Adipocyte (in vitro differentiated cells): ENCODE measurements at regions not wholly inside any gene's neighbourhood (a gene's known extent, or its start where the extent isn't known, plus 50 kb on each side); places are given as distances from the start of the nearest gene placed in this dataset.
"Not testable (repeated sequence)": the region's sequence is repeated elsewhere in the genome, so short reads cannot be mapped to it uniquely, and the experiment has no call there.

ENCODE experiments used
- DNase-seq: peaks from one replicate; pipeline ENCODE4 v3.0.0-alpha.2; 2015; ENCODE audit warnings: low read depth
- H3K27me3 ChIP-seq: replicated peaks from 2 replicates; pipeline ENCODE4 v1.7.0; 2013; ENCODE audit warnings: mild to moderate bottlenecking, low read length, moderate library complexity; ENCODE audit not compliant: control insufficient read depth, insufficient read depth
- H3K36me3 ChIP-seq: 2 replicates; pipeline ENCODE4 v1.7.0; 2013; ENCODE audit warnings: low read length, mild to moderate bottlenecking, moderate library complexity; ENCODE audit not compliant: control insufficient read depth, insufficient read depth, severe bottlenecking
- H3K4me1 ChIP-seq: 2 replicates; pipeline ENCODE4 v1.7.0; 2013; ENCODE audit warnings: mild to moderate bottlenecking, low read length, moderate library complexity; ENCODE audit not compliant: control insufficient read depth, insufficient read depth
- H3K4me3 ChIP-seq: 2 replicates; pipeline ENCODE4 v1.7.0; 2013; ENCODE audit warnings: mild to moderate bottlenecking, low read length, moderate library complexity
- H3K9ac ChIP-seq: 2 replicates; pipeline ENCODE4 v1.7.0; 2013; ENCODE audit warnings: mild to moderate bottlenecking, low read length, moderate library complexity
- H3K9me3 ChIP-seq: 2 replicates; pipeline ENCODE4 v1.7.0; 2013; ENCODE audit warnings: mild to moderate bottlenecking, low read length, moderate library complexity; ENCODE audit not compliant: control insufficient read depth

DNA sequence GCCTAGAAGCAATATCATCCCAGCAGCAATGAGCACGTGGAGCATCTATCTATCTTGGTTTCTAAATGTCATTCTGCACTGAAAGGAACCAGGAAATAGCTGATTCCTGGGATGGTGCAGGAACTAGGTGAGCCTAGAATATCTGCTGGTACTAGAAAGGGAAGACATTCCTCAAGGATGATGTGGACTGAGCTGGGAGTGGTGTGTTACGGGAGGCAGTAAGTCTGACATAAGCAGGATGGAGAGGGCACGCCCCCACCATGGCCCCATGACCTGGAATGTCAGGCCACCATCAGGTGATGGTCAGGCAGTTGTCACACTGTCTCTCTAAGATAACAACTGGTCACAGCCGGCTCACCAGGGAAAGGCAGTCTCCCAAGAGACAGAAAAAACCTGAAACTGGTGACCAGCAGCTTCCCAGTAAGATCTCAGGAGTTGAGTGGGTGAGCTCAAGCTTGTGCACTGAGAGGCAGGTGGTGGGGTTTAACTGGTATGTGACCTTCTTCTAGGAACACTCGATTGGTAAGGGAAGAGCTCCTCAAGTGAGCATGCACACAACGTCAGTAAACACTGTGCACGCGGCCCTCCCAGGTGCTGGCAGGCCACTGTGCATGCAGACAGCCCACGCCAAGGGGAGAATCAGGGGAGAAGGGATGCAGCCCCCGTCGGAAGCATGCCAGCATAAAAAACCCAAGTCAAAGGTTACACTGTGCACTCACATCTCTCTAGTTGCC is 148.7 kb downstream of the ADSS2 start:
- no peak for DNase-seq
- Histone ChIP-seq H3K4me1 (peaks cover 3% of the 10 kb centered on the region), H3K9me3 (no peaks in the 10 kb centered on the region), H3K27me3 (no peaks in the 10 kb centered on the region), H3K36me3 (no peaks in the 10 kb centered on the region), H3K4me3 (no peak overlapping the region), H3K9ac (no peak overlapping the region)

DNA sequence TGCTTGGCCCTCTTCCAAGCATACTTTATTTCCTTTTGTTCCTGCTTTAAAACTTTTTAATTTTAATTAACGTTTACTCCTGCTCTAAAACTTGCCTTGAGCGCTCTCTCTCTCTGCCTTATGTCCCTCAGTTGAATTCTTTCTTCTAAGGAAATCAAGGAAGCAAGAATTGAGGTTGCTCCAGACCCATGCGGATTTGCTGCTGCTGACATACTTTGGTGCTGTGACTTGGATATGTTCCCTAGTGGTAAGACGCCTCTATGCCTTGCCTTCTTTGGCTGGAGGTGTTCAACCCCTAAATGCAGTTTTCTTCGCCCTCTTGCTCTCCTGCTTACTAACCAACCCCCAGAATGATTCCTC is 148.1 kb downstream of the ADSS2 start:
- Histone ChIP-seq H3K36me3 (no peaks in the 10 kb centered on the region), H3K27me3 (no peaks in the 10 kb centered on the region), H3K9ac (no peak overlapping the region), H3K9me3 (no peaks in the 10 kb centered on the region), H3K4me1 (peaks cover 3% of the 10 kb centered on the region), H3K4me3 (no peak overlapping the region)
- no peak for DNase-seq

DNA sequence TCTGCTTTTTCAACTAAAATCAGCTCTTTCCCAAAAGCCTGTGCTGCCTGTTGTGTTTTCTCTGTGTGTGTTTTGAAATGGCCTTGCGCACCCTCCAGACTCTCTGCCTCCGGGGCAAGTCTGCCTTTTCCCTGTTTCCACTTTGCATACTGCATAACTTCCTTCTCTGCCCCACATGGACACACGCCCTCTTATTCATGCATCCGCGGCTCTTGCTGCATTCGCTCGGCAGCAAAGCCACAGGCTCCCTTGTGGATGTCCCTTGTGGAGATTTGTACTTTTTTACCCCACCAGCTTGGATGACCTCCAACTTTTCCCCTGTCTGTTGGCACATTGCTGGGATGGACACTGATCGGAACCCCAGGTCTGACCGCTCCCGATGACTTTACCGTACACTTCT is 147.6 kb downstream of the ADSS2 start:
- H3K4me1 ChIP-seq, result peaks cover 2% of the 10 kb centered on the region
- no peaks in the 10 kb centered on the region for H3K27me3 ChIP-seq
- H3K36me3 ChIP-seq, result no peaks in the 10 kb centered on the region
- DNase-seq, result peak; percentile 57
- no peaks in the 10 kb centered on the region for H3K9me3 ChIP-seq
- no peak overlapping the region for H3K4me3 ChIP-seq
- H3K9ac ChIP-seq, result no peak overlapping the region

DNA sequence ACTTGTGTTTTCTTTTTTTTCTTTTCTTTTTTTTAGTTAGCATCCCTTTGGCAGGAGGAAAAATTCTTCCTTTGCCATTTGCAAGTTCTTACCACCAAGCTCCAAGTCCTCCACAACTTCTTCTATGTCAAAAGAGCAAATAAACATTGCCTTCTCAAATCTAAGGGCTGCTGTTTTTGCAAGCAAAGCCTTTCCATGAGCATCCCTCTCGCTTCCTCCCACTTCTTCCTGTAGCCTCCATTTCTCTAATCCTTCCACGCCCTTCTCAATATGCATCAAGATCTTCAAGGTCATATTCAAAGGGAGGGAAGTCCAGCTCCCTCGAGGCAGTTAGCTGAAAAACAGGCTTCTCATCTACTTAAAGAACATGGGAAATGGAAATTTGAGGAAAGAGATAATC is 147.1 kb downstream of the ADSS2 start:
- Histone ChIP-seq H3K36me3 (no peaks in the 10 kb centered on the region), H3K27me3 (no peaks in the 10 kb centered on the region), H3K9me3 (no peaks in the 10 kb centered on the region), H3K4me1 (no peaks in the 10 kb centered on the region), H3K4me3 (no peak overlapping the region), H3K9ac (no peak overlapping the region)
- no peak for DNase-seq

GRCh38 chr1:244305776-244306341 is 145.8 kb downstream of the ADSS2 start:
- H3K4me3 ChIP-seq, result no peak overlapping the region
- H3K9me3 ChIP-seq, result no peaks in the 10 kb centered on the region
- H3K9ac ChIP-seq, result no peak overlapping the region
- no peaks in the 10 kb centered on the region for H3K36me3 ChIP-seq
- no peaks in the 10 kb centered on the region for H3K27me3 ChIP-seq
- no peak for DNase-seq
- H3K4me1 ChIP-seq, result no peaks in the 10 kb centered on the region

- Histone ChIP-seq H3K9ac (no peak overlapping the region), H3K27me3 (no peaks in the 10 kb centered on the region), H3K4me1 (no peaks in the 10 kb centered on the region), H3K9me3 (no peaks in the 10 kb centered on the region), H3K36me3 (no peaks in the 10 kb centered on the region), H3K4me3 (no peak overlapping the region)
- DNase-seq, result no peak
Measured at GRCh38 chr1:244306544-244306943, 145.2 kb downstream of the ADSS2 start.

DNA sequence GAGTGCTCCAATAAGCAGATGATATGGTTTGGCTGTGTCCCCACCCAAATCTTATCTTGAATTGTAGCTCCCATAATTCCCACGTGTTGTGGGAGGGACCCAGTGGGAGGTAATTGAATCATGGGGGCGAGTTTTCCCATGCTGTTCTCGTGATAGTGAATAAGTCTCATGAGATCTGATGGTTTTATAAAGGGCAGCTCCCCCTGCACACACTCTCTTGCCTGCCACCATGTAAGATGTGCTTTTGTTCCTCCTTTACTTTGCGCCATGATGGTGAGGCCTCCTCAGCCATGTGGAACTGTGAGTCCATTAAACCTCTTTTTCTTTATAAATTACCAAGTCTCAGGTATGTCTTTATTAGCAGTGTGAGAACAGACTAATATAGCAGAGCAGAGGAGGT is 142.5 kb downstream of the ADSS2 start:
- not testable (repeated sequence) for DNase-seq, H3K4me3 ChIP-seq, H3K9ac ChIP-seq, H3K9me3 ChIP-seq, H3K36me3 ChIP-seq, H3K27me3 ChIP-seq, H3K4me1 ChIP-seq

GRCh38 chr1:244311784-244312532 is 139.8 kb downstream of the ADSS2 start:
- Histone ChIP-seq H3K4me1 (peaks cover 10% of the 10 kb centered on the region), H3K9ac (peak overlapping the region; percentile 1), H3K4me3 (no peak overlapping the region), H3K9me3 (no peaks in the 10 kb centered on the region), H3K27me3 (no peaks in the 10 kb centered on the region), H3K36me3 (no peaks in the 10 kb centered on the region)
- DNase-seq, result no peak

DNA sequence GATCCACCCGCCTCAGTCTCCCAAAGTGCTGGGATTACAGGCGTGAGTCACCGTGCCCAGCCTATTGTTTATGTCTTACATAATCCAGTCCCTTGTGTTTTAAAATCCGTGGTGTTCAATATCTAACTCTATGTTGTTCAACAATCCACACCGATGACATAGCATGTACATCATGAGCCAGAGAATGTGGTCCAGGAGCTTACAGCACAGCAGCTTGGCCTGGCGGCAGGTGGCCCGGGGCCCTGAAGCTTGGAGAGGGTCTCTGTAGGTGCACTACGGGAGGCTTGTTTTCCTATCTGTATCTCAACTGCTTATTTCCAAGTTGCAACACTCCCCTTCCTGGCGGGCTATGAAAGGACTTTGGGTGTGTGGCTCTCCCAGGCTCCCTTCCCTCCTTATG is 138.4 kb downstream of the ADSS2 start:
- Histone ChIP-seq H3K4me3 (no peak overlapping the region), H3K27me3 (no peaks in the 10 kb centered on the region), H3K9ac (no peak overlapping the region), H3K36me3 (no peaks in the 10 kb centered on the region), H3K9me3 (no peaks in the 10 kb centered on the region), H3K4me1 (peaks cover 10% of the 10 kb centered on the region)
- no peak for DNase-seq

DNA sequence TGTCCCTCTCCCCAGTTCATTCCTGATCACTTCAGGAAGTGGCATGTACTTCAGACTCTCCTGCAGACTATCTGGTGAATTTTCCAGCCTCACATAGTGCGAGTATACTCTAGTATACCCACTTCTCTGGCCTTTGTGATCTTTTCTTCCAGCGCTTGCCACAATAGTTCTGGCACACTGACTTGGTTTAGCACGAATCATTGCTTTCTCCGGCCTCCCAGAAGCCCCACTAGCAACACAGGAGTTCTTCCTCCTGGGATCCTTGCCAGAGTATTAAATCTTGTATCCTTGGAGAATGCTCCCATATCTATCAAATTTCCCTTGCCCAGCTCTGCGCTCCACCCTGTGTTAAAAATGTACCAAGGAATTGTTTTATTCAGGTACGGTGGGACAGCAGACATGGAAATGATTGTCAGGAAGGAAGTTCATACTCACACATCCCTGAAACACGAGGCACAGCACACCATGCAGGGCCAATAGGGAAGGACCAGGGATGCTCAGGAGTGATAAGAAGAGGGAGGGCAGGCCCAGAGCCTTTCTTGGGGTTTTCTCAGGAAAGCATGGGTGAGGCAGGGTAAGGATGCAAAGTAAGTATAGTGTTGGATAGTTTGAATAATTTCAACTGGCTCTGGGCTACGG is 136.7 kb downstream of the ADSS2 start:
- Histone ChIP-seq H3K4me1 (peaks cover 17% of the 10 kb centered on the region), H3K36me3 (no peaks in the 10 kb centered on the region), H3K9ac (no peak overlapping the region), H3K4me3 (no peak overlapping the region), H3K27me3 (no peaks in the 10 kb centered on the region), H3K9me3 (no peaks in the 10 kb centered on the region)
- DNase-seq, result no peak

GRCh38 chr1:244315996-244316395 is 135.7 kb downstream of the ADSS2 start:
- H3K36me3 ChIP-seq, result no peaks in the 10 kb centered on the region
- DNase-seq, result no peak
- no peaks in the 10 kb centered on the region for H3K9me3 ChIP-seq
- no peak overlapping the region for H3K9ac ChIP-seq
- no peaks in the 10 kb centered on the region for H3K27me3 ChIP-seq
- H3K4me1 ChIP-seq, result peaks cover 21% of the 10 kb centered on the region
- no peak overlapping the region for H3K4me3 ChIP-seq
